ENCODE measurements at regions not wholly inside any gene's neighbourhood (a gene's known extent, or its start where the extent isn't known, plus 50 kb on each side); places are given as distances from the start of the nearest gene placed in this dataset.
A peak's percentile ranks its signal among the peaks of the same experiment; 100 is the strongest.
"Not testable (repeated sequence)": the region's sequence is repeated elsewhere in the genome, so short reads cannot be mapped to it uniquely, and the experiment has no call there.

DNA sequence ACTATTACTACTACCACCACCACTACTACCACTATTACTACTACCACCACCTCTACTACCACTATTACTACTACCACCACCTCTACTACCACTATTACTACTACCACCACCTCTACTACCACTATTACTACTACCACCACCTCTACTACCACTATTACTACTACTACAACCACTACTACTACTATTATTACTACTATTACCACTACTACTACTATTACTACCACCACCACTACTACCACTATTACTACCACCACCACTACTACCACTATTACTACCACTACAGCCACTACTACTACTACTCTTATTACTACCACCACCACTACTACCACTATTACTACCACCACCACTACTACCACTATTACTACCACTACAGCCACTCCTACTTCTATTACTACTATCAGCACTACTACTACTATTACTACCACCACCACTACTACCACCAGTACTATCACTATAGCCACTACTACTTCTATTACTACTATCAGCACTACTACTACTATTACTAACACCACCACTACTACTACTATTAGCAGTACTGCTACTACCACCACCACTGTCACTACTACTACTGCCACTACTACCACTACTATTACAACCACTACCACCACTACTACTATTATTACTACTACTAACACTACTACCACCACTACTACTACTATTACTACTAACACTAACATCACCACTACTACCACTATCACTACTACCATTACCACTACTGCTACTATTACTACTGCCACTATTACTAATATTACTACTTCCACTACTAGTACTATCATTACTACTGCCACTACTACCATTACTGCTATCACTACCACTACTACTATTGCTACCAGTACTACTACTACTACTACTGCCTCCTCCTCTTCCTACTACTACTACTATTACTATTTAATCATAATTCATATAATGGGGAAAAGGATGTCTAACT is 669.2 kb upstream of the SOX11 start:
- CTCF ChIA-PET (ENCODE audit: partially characterized antibody); H3K27ac ChIP-seq (ENCODE audit: low read depth, low read length); H3K36me3 ChIP-seq (ENCODE audit: insufficient read depth, low read length); H3K4me3 Mint-ChIP-seq; H3K9me3 ChIP-seq (ENCODE audit: control insufficient read depth in 1 of 2, low read length in 2 of 2); intact Hi-C loops (cut with micrococcal nuclease); H3K4me1 ChIP-seq (ENCODE audit: insufficient read depth, low read length); POLR2A ChIA-PET (ENCODE audit: partially characterized antibody); H3K4me3 ChIP-seq (ENCODE audit: low read length in 2 of 2); H3K27me3 ChIP-seq (ENCODE audit: insufficient read depth, low read length); H3K4me1 Mint-ChIP-seq; H3K27me3 Mint-ChIP-seq; H3K36me3 Mint-ChIP-seq: not testable (repeated sequence)
- peaks cover 3 to 51% (median 13%) of the 10 kb centered on the region in 8 donors for H3K9me3 Mint-ChIP-seq
- peak in 1 of 5 donors; percentile 9 for DNase-seq
- peak overlapping the region in 2 of 7 donors; percentile 12 to 83 for H3K27ac Mint-ChIP-seq

DNA sequence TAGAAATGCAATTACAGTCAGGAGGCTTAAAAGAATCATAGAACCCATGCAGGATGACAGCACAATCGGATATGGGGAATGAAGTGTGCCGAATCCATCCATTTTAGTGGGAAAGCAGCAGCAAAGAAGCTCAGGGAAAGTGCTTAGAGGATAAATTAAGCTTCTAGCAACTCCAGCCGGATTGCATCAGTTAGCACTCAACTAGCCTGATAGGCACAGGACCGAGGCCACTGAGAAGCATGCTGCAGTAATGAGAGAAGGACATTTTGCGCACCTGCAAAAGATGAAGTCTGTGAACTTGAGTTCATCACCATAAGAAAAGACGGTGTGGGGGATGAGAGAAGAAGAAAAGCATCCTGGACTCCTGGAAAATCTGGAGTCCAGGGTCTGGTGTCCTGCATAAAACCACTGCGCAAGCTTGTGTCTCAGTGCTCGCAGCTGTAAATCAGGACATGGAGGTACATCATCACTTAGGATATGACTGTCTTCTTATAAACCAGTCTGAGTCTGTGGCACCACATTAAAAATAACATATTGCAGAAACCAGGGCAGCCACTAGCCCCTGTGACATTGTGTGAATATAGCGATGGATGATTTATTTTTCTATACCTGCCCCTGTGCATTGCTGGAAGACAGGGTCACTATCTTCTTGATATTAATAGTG is 665.5 kb upstream of the SOX11 start:
- Histone ChIP-seq H3K27ac (ENCODE audit: low read depth, low read length) (no peak overlapping the region), H3K4me1 (ENCODE audit: insufficient read depth, low read length) (no peaks in the 10 kb centered on the region), H3K36me3 (ENCODE audit: insufficient read depth, low read length) (no peaks in the 10 kb centered on the region), H3K27me3 (ENCODE audit: insufficient read depth, low read length) (no peaks in the 10 kb centered on the region), H3K9me3 (ENCODE audit: control insufficient read depth in 1 of 2, low read length in 2 of 2) (no peaks in the 10 kb centered on the region), H3K4me3 (ENCODE audit: low read length in 2 of 2) (no peak overlapping the region)
- Mint-ChIP-seq H3K27ac (no peak overlapping the region), H3K9me3 (peaks cover 3 to 28% (median 7%) of the 10 kb centered on the region in 8 donors), H3K27me3 (no peaks in the 10 kb centered on the region), H3K4me3 (no peak overlapping the region), H3K36me3 (no peaks in the 10 kb centered on the region), H3K4me1 (peaks cover 0 to 2% (median 0%) of the 10 kb centered on the region in 4 donors)
- ChIA-PET POLR2A (ENCODE audit: partially characterized antibody) (no interaction called here), CTCF (ENCODE audit: partially characterized antibody) (no interaction called here)
- intact Hi-C loops (cut with micrococcal nuclease): no loop called here
- no peak for DNase-seq

DNA sequence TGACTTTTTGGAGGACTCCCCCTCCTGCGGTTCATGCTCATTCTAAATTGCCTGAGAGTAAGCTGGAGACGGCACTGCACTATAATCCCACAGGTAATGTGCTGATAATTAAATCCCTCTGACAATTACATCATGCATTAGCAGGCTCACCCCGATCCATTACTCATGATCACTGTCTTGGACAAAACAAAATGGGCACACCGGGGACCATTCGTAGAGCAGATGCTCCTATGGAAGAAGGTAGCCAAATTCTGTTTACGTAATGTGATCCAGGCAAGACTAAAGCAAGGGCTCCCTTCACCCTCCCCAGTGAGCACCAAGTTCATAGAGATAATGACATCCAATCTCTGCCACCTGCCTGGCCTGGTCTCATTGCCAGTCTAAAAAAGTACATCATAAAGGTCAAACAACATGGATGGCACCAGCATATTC is 657.1 kb upstream of the SOX11 start:
- intact Hi-C loops (cut with micrococcal nuclease): no loop called here
- ChIA-PET POLR2A (ENCODE audit: partially characterized antibody) (no interaction called here), CTCF (ENCODE audit: partially characterized antibody) (no interaction called here)
- H3K9me3 Mint-ChIP-seq: peaks cover 0 to 12% (median 5%) of the 10 kb centered on the region in 8 donors
- no peaks in the 10 kb centered on the region for H3K36me3 Mint-ChIP-seq
- no peak overlapping the region for H3K4me3 Mint-ChIP-seq
- no peak overlapping the region for H3K27ac Mint-ChIP-seq
- no peaks in the 10 kb centered on the region for H3K4me1 Mint-ChIP-seq
- Histone ChIP-seq H3K4me1 (ENCODE audit: insufficient read depth, low read length) (no peaks in the 10 kb centered on the region), H3K27ac (ENCODE audit: low read depth, low read length) (no peak overlapping the region), H3K9me3 (ENCODE audit: control insufficient read depth in 1 of 2, low read length in 2 of 2) (no peaks in the 10 kb centered on the region), H3K4me3 (ENCODE audit: low read length in 2 of 2) (no peak overlapping the region), H3K36me3 (ENCODE audit: insufficient read depth, low read length) (no peaks in the 10 kb centered on the region), H3K27me3 (ENCODE audit: insufficient read depth, low read length) (no peaks in the 10 kb centered on the region)
- DNase-seq: no peak
- H3K27me3 Mint-ChIP-seq: no peaks in the 10 kb centered on the region

DNA sequence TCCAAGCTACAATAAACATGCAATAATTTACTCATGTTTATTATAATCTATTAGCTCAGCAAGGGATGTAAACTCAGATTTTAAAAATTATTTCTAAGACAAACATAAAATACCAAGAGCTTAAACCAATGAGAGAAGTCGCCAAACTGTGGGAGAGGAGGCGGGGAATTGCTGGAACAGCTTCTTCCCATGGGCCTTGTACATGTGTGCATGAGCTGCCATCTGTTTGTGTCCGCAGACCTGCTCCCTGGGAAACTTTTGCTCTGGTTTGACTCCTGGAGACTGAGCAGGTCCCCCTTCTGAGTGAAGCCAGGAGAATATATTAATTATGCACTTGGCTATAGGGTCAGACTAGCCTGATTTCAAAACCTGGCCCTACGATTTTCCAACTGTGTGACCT is 655.9 kb upstream of the SOX11 start:
- H3K4me3 ChIP-seq (ENCODE audit: low read length in 2 of 2): no peak overlapping the region
- Mint-ChIP-seq H3K4me3 (no peak overlapping the region), H3K27me3 (no peaks in the 10 kb centered on the region), H3K27ac (no peak overlapping the region), H3K9me3 (peaks cover 0 to 16% (median 8%) of the 10 kb centered on the region in 8 donors), H3K4me1 (no peaks in the 10 kb centered on the region), H3K36me3 (no peaks in the 10 kb centered on the region)
- H3K36me3 ChIP-seq (ENCODE audit: insufficient read depth, low read length): no peaks in the 10 kb centered on the region
- H3K4me1 ChIP-seq (ENCODE audit: insufficient read depth, low read length): no peaks in the 10 kb centered on the region
- no peaks in the 10 kb centered on the region for H3K9me3 ChIP-seq (ENCODE audit: control insufficient read depth in 1 of 2, low read length in 2 of 2)
- CTCF ChIA-PET (ENCODE audit: partially characterized antibody): interaction anchor here (0.6 kb wide), 1 partner anchor 110 kb away, joined by 3 read pairs; no protein-coding TSS in a partner anchor
- intact Hi-C loops (cut with micrococcal nuclease): no loop called here
- no peak for DNase-seq
- no peak overlapping the region for H3K27ac ChIP-seq (ENCODE audit: low read depth, low read length)
- no peaks in the 10 kb centered on the region for H3K27me3 ChIP-seq (ENCODE audit: insufficient read depth, low read length)
- POLR2A ChIA-PET (ENCODE audit: partially characterized antibody): no interaction called here

DNA sequence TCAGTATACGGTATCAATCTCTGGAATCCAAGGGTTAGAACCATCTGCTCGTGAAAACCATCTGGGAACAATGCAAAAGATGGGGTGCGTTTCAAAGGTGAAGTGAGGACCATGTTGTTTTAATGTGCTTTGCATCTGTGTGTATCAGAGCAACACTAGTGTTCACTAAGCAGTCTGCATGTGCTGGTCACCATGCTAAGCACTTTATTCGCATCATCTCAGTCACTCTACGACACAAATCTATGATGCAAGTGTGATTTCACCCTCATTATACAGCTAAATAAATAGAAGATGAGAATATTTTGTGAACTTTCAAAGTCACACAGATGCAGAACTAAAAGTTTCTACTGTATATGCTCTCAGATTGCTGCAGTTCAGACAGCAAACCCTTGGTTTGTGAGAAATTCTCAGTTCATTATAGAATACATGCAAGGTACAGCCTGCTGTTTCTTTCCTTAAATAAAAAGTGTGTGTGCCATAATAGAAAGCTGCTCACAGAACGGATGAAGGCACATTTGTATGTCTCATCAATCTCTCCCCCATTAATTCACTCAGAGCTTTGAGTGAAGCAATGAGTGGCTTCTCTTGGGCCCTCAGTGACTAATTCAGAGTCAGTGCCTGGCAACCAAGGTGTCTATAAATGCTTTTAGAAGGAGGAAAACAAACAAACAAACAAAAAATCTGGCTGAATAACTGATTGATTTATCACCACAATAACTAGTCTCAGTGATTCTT is 652.8 kb upstream of the SOX11 start:
- H3K4me3 ChIP-seq (ENCODE audit: low read length in 2 of 2): no peak overlapping the region
- no peak overlapping the region for H3K27ac ChIP-seq (ENCODE audit: low read depth, low read length)
- H3K36me3 Mint-ChIP-seq: no peaks in the 10 kb centered on the region
- intact Hi-C loops (cut with micrococcal nuclease): no loop called here
- no peaks in the 10 kb centered on the region for H3K9me3 ChIP-seq (ENCODE audit: control insufficient read depth in 1 of 2, low read length in 2 of 2)
- H3K9me3 Mint-ChIP-seq: peaks cover 0 to 15% (median 7%) of the 10 kb centered on the region in 8 donors
- H3K4me1 Mint-ChIP-seq: no peaks in the 10 kb centered on the region
- no peak overlapping the region for H3K27ac Mint-ChIP-seq
- POLR2A ChIA-PET (ENCODE audit: partially characterized antibody): no interaction called here
- H3K36me3 ChIP-seq (ENCODE audit: insufficient read depth, low read length): no peaks in the 10 kb centered on the region
- CTCF ChIA-PET (ENCODE audit: partially characterized antibody): no interaction called here
- no peaks in the 10 kb centered on the region for H3K27me3 Mint-ChIP-seq
- no peak overlapping the region for H3K4me3 Mint-ChIP-seq
- no peak for DNase-seq
- no peaks in the 10 kb centered on the region for H3K27me3 ChIP-seq (ENCODE audit: insufficient read depth, low read length)
- no peaks in the 10 kb centered on the region for H3K4me1 ChIP-seq (ENCODE audit: insufficient read depth, low read length)

DNA sequence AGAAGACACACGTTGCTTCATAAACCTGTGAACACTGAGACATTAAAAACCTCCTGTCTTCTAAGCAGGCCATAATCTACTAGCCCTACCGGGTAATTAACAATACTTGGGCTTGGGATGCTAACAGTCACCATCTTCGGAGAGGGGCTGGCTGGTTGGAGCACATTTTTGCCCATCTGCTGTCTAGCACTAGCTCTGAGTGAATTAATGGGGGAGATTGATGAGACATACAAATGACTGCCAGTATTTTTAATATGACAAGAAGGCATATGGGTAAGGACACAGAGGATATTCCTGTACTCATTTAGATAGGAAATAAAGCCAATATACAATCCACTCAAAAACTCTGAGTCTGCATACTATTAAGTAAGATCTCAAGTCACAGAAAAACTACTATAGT is 651.6 kb upstream of the SOX11 start:
- Histone ChIP-seq H3K27ac (ENCODE audit: low read depth, low read length) (no peak overlapping the region), H3K36me3 (ENCODE audit: insufficient read depth, low read length) (no peaks in the 10 kb centered on the region), H3K4me1 (ENCODE audit: insufficient read depth, low read length) (no peaks in the 10 kb centered on the region), H3K27me3 (ENCODE audit: insufficient read depth, low read length) (no peaks in the 10 kb centered on the region), H3K4me3 (ENCODE audit: low read length in 2 of 2) (no peak overlapping the region), H3K9me3 (ENCODE audit: control insufficient read depth in 1 of 2, low read length in 2 of 2) (no peaks in the 10 kb centered on the region)
- Mint-ChIP-seq H3K27me3 (no peaks in the 10 kb centered on the region), H3K27ac (no peak overlapping the region), H3K4me3 (no peak overlapping the region), H3K9me3 (peaks cover 2 to 15% (median 6%) of the 10 kb centered on the region in 8 donors), H3K36me3 (no peaks in the 10 kb centered on the region), H3K4me1 (no peaks in the 10 kb centered on the region)
- ChIA-PET CTCF (ENCODE audit: partially characterized antibody) (no interaction called here), POLR2A (ENCODE audit: partially characterized antibody) (no interaction called here)
- intact Hi-C loops (cut with micrococcal nuclease): no loop called here
- DNase-seq: no peak

DNA sequence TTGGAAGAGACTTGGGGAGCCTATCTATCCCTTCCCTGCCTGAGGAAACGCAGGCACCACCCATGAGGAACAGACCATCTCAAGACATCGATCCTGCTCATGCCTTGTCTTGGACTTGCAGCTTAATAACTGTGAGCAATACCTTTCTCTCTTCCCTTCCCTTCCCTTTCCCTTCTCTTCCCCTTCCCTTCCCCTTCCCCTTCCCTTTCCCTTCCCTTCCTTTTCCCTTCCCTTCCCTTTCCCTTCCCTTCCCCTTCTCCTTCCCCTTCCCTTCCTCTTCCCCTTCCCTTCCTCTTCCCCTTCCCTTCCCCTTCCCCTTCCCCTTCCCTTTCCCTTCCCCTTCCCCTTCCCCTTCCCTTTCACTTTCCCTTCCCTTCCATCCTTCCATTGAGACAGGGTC is 650.7 kb upstream of the SOX11 start:
- Mint-ChIP-seq H3K9me3 (peaks cover 2 to 15% (median 7%) of the 10 kb centered on the region in 8 donors), H3K36me3 (no peaks in the 10 kb centered on the region), H3K27me3 (no peaks in the 10 kb centered on the region), H3K4me1 (no peaks in the 10 kb centered on the region), H3K4me3 (no peak overlapping the region), H3K27ac (no peak overlapping the region)
- intact Hi-C loops (cut with micrococcal nuclease): no loop called here
- Histone ChIP-seq H3K36me3 (ENCODE audit: insufficient read depth, low read length) (no peaks in the 10 kb centered on the region), H3K27me3 (ENCODE audit: insufficient read depth, low read length) (no peaks in the 10 kb centered on the region), H3K4me3 (ENCODE audit: low read length in 2 of 2) (no peak overlapping the region), H3K4me1 (ENCODE audit: insufficient read depth, low read length) (no peaks in the 10 kb centered on the region), H3K27ac (ENCODE audit: low read depth, low read length) (no peak overlapping the region), H3K9me3 (ENCODE audit: control insufficient read depth in 1 of 2, low read length in 2 of 2) (no peaks in the 10 kb centered on the region)
- ChIA-PET CTCF (ENCODE audit: partially characterized antibody) (no interaction called here), POLR2A (ENCODE audit: partially characterized antibody) (no interaction called here)
- no peak for DNase-seq

All from CD4-positive, alpha-beta memory T cell (primary cell).